ENCODE measurements at regions not wholly inside any gene's neighbourhood (a gene's known extent, or its start where the extent isn't known, plus 50 kb on each side); places are given as distances from the start of the nearest gene placed in this dataset.

DNA sequence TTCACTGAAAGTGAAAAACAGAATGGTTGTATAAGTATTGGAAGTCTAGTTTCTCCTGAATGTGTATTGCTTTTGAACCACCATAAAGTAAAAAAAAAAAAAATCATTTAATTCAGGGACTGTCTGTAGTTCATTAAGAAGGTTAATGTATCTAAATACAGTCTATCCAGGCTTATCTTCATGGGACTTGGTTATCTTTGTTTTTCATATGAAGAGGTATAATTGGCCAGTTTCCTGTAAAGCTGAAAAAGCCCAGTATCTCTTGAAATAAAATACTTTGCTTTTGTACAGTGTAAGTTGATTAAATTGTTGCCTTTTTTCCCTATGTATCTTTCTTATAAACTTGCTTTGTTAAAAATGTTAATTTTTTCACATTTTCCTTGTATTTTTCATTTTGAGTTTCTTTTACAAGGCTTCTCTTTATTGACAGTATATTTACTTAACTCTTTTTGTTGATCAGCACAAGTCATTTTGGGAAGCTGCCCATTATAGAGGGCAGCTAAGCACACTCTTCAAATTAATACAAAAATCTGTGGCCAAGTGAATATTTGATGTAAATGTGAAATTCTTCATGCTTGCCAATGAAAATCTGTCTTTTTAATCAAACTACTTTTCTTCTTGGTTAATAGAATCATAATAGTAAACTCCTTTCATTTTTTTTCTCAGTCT lies 156.0 kb downstream of the TMTC3 start:
- no peak for ATAC-seq
- H3K4me3 ChIP-seq = no peak overlapping the region
- no peak for DNase-seq
- TF ChIP-seq, protein P1, sequence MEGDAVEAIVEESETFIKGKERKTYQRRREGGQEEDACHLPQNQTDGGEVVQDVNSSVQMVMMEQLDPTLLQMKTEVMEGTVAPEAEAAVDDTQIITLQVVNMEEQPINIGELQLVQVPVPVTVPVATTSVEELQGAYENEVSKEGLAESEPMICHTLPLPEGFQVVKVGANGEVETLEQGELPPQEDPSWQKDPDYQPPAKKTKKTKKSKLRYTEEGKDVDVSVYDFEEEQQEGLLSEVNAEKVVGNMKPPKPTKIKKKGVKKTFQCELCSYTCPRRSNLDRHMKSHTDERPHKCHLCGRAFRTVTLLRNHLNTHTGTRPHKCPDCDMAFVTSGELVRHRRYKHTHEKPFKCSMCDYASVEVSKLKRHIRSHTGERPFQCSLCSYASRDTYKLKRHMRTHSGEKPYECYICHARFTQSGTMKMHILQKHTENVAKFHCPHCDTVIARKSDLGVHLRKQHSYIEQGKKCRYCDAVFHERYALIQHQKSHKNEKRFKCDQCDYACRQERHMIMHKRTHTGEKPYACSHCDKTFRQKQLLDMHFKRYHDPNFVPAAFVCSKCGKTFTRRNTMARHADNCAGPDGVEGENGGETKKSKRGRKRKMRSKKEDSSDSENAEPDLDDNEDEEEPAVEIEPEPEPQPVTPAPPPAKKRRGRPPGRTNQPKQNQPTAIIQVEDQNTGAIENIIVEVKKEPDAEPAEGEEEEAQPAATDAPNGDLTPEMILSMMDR (IDR thresholded peaks at IDR 0.05) = no peak
- H3K4me1 ChIP-seq (ENCODE audit: low read depth) = no peaks in the 10 kb centered on the region
- intact Hi-C loops (cut with DNase I, micrococcal nuclease) = no loop called here
- H3K9me3 ChIP-seq = no peaks in the 10 kb centered on the region
- no peaks in the 10 kb centered on the region for H3K36me3 ChIP-seq (ENCODE audit: low read depth)

DNA sequence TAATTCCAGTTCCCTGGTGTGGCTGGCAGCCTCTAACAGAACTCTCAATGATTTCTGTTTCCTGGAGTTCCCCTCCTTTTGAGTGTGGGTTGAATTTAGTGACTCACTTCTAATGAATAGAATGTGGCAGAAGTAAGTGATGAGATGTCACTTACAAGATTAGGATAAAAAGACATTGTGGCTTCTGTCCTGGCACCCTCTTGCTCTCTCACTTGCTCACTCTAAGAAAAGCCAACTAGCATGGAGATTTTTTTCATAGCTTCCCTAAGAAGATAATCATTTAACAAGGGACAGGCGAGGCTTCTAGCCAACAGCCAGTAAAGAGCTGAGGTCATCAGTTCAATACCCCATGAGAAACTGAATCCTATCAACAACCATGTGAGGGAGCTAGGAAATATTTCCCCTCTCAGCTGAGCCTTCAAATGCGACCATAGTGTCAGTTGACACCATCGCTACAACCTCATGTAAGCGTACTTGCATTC lies 156.7 kb downstream of the TMTC3 start:
- ATAC-seq (no peak), DNase-seq (no peak)
- intact Hi-C loops (cut with DNase I, micrococcal nuclease) = no loop called here
- TF ChIP-seq, protein P1 (IDR thresholded peaks at IDR 0.05) = no peak
- H3K4me1 ChIP-seq (ENCODE audit: low read depth) = no peaks in the 10 kb centered on the region
- no peak overlapping the region for H3K4me3 ChIP-seq
- no peaks in the 10 kb centered on the region for H3K36me3 ChIP-seq (ENCODE audit: low read depth)
- H3K9me3 ChIP-seq = no peaks in the 10 kb centered on the region

DNA sequence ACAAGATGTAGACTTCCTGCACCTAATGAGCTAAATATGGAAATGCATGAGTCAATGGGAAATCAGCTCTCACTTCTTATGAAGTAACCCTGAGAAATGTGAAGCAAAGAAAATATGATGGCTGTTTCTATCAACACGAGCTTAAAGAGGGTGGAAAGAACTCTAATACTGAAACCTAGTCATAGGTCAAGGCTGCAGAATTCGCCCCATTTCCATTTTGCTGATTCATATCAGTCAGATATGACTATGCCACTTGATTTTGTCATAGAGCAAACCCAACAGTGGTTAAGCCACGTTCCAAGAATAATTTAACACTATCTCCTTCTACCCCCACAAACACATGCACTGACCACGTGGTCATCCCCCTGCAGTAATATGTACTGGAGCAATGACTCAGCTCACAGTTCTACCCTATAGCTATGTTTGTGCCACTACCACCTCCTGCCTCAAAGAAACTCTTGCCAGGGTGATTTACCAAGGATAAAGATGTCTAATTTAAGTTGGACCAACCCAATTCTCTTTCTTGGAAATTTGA lies 157.5 kb downstream of the TMTC3 start:
- intact Hi-C loops (cut with DNase I, micrococcal nuclease) = no loop called here
- TF ChIP-seq, protein P1 (IDR thresholded peaks at IDR 0.05) = no peak
- Histone ChIP-seq H3K36me3 (ENCODE audit: low read depth) (no peaks in the 10 kb centered on the region), H3K4me1 (ENCODE audit: low read depth) (no peaks in the 10 kb centered on the region), H3K9me3 (no peaks in the 10 kb centered on the region), H3K4me3 (no peak overlapping the region)
- DNase-seq (no peak), ATAC-seq (no peak)

DNA sequence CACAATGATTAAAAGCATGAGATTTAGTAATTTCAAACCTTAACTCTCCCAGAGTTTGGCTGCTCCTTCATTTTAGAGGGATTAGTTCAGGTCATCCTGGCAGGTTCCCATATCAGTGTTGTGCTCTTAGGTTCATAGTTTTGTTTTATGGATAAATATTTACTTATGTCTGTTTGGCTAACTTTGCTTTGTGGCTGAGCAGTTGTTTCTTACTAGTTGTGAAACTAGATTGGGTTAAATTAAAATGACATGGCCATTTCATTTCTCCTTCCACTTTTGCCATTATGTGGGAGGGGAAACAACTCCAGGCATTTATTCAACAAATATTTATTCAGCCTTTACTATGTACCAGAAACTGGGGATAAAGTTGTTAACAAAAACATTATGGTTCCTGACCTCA lies 158.8 kb downstream of the TMTC3 start:
- no peaks in the 10 kb centered on the region for H3K9me3 ChIP-seq
- DNase-seq = no peak
- H3K4me3 ChIP-seq = no peak overlapping the region
- intact Hi-C loops (cut with DNase I, micrococcal nuclease) = no loop called here
- no peaks in the 10 kb centered on the region for H3K36me3 ChIP-seq (ENCODE audit: low read depth)
- H3K4me1 ChIP-seq (ENCODE audit: low read depth) = no peaks in the 10 kb centered on the region
- TF ChIP-seq, protein P1 (IDR thresholded peaks at IDR 0.05) = no peak
- ATAC-seq = no peak

DNA sequence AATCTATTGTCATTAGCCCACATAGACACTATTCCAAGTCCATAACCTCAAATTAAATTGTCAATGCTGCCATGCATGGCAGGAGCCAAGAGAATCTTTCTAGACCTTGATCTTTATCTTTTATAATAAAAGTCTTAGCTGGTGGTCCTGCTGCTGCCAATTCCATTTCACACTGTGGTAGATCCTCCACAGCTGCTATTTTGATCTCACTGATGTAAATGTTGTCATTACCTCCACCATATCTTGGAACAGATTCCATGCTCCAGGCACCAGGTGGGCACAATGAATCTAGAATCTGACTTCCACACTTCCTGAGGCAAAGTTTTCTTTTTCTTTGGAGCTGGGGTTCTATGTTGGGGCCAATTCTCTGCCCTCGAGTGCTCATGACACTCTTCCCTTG lies 161.2 kb downstream of the TMTC3 start:
- Histone ChIP-seq H3K9me3 (no peaks in the 10 kb centered on the region), H3K4me3 (no peak overlapping the region), H3K4me1 (ENCODE audit: low read depth) (no peaks in the 10 kb centered on the region), H3K36me3 (ENCODE audit: low read depth) (no peaks in the 10 kb centered on the region)
- no peak for DNase-seq
- intact Hi-C loops (cut with DNase I, micrococcal nuclease) = no loop called here
- ATAC-seq = no peak
- TF ChIP-seq, protein P1 (IDR thresholded peaks at IDR 0.05) = no peak
